ENCODE measurements at regions not wholly inside any gene's neighbourhood (a gene's known extent, or its start where the extent isn't known, plus 50 kb on each side); places are given as distances from the start of the nearest gene placed in this dataset.

DNA sequence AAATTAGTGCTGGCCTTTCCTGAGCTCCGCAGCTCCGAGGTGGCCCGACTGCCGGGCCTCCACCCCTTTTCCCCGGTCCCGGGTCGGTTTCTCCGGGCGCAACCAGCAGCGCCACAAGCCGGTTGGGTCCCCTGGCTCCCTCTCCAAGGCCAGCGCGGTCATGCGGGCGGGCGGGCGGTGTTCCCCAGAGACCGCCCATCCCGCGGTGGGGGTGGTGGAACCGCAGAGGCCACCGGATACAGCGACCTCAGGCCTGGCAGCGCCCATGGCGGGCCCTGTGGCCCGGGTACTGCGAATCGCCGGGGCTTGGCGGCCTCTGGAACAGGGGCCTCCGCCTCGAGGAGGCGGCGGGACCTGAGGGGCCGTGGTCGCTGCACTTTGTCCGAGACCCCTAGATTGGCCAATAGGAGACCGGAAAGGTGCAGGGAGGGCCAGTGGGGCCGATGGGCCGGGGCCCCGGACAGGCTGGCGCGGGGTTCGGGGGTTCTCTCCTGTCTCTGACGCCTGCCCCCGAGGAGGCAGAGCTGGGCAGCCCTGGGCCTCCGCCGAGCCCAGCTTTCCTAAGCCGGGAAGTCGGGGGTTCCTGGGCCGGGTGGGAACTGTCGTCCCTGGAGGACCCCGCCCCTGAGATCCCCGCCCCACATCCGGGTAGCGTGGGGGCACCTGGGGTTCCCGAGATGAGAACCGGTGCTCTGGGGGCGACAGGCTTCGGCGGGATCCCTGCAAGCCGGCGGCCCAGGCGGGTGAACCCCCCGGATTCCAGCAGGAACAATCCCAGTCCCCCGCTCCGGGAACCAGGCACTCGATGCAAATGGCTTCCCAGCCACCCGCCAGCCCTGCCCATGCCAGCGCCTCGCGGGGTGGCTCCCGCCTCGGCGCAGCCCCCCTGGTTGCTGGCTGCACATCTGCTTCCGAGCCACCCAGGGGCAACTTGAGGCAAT is 293.9 kb downstream of the ZSWIM6 start:
- CTCF ChIA-PET: interaction anchor here (1.1 kb wide), 1 partner anchor 33 kb away, joined by 4 read pairs; no protein-coding TSS in a partner anchor
- TF ChIP-seq CTCF (conservative IDR thresholded peaks at IDR 0.05; ENCODE audit: low read depth): no peak
- POLR2A ChIA-PET (ENCODE audit: low non-redundant PET): no interaction called here
- DNase-seq (ENCODE audit: low spot score): peak; percentile 46
- H3K27ac ChIP-seq: no peak overlapping the region

- POLR2A ChIA-PET (ENCODE audit: low non-redundant PET): no interaction called here
- no peak for DNase-seq (ENCODE audit: low spot score)
- TF ChIP-seq CTCF (conservative IDR thresholded peaks at IDR 0.05; ENCODE audit: low read depth): no peak
- no peak overlapping the region for H3K27ac ChIP-seq
- CTCF ChIA-PET: no interaction called here
Measured at GRCh38 chr5:61626639-61627282, 294.7 kb downstream of the ZSWIM6 start.

GRCh38 chr5:61627531-61627930 is 295.5 kb downstream of the ZSWIM6 start:
- POLR2A ChIA-PET (ENCODE audit: low non-redundant PET): no interaction called here
- TF ChIP-seq CTCF (conservative IDR thresholded peaks at IDR 0.05; ENCODE audit: low read depth): no peak

DNA sequence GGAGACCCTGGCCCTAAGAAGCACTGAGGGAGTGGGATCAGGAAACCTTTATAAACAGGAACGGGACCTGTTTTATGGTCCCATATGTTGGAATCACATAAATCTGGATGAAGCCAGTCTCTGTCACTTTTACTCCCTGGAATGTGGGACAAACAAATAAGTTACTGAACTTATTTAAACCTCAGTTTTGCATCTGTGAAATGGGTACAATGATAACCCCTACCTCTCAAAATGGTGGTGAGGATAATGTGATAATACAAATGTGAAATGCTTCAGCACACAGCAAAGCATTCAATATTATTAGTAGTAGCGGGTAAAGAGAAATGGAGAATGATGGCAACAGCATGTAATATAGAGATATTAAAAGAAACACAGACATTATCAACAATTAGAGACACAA is 298.9 kb downstream of the ZSWIM6 start:
- CTCF ChIA-PET: no interaction called here
- H3K27ac ChIP-seq: no peak overlapping the region
- POLR2A ChIA-PET (ENCODE audit: low non-redundant PET): no interaction called here
- no peak for TF ChIP-seq CTCF (conservative IDR thresholded peaks at IDR 0.05; ENCODE audit: low read depth)
- DNase-seq (ENCODE audit: low spot score): no peak

More at GRCh38 chr5:61627531-61627930, 295.5 kb downstream of the ZSWIM6 start:
- no peak for DNase-seq (ENCODE audit: low spot score)
- H3K27ac ChIP-seq: no peak overlapping the region
- CTCF ChIA-PET: no interaction called here

DNA sequence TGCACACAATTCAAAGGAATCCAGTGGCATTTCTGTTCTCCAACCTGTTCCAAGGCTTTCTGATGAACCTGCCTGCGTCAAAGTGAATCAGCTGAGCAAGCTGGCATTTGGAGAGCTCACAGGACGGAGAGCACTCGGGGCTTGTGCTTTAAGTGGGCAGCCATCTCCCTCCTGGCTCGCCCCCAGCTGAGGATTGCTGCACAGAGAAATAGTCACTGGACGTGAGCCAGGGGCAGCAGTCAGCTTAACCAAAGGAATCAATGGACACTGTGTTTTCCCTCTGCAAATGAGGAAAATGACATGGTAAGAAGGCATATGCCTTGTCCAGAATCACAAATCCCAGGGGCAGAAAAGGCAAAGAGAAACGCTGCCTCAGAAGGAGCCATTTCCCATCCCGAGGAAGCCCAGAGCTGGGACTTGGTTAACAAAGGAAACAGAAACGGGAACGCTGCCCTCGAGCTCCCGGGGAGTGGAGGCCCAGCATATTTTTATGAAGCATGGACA is 299.4 kb downstream of the ZSWIM6 start:
- no peak overlapping the region for H3K27ac ChIP-seq
- no peak for DNase-seq (ENCODE audit: low spot score)
- no peak for TF ChIP-seq CTCF (conservative IDR thresholded peaks at IDR 0.05; ENCODE audit: low read depth)
- ChIA-PET CTCF (interaction anchor here (0.7 to 0.9 kb wide), 2 partner anchors 27 to 711 kb away, joined by 3 to 5 read pairs; no protein-coding TSS in a partner anchor), POLR2A (ENCODE audit: low non-redundant PET) (no interaction called here)

GRCh38 chr5:61632064-61632463 is 300.0 kb downstream of the ZSWIM6 start:
- no peak for DNase-seq (ENCODE audit: low spot score)
- H3K27ac ChIP-seq: no peak overlapping the region
- ChIA-PET POLR2A (ENCODE audit: low non-redundant PET) (no interaction called here), CTCF (interaction anchor here (0.6 to 0.9 kb wide), 3 partner anchors 9 to 712 kb away, joined by 3 to 5 read pairs (median 3); no protein-coding TSS in a partner anchor)
- no peak for TF ChIP-seq CTCF (conservative IDR thresholded peaks at IDR 0.05; ENCODE audit: low read depth)
